Gastroesophageal sphincter (tissue), 3 donors: ENCODE measurements at regions not wholly inside any gene's neighbourhood (a gene's known extent, or its start where the extent isn't known, plus 50 kb on each side); places are given as distances from the start of the nearest gene placed in this dataset.

Experiments used
- CTCF ChIP-seq, 4 experiments: fragments of 200-600 bp in 2 of 4; fragments of 450-650 bp in 2 of 4; sonication (generic) in 1 of 4; IDR thresholded peaks; one replicate each; pipeline ENCODE4 v1.5.1; 2017 to 2019; ENCODE audit warnings: antibody characterized with exemption in 4 of 4, mild to moderate bottlenecking in 2 of 4, moderate library complexity in 2 of 4
- EP300 ChIP-seq: sonication (generic); formaldehyde crosslinking; IDR thresholded peaks from one replicate; pipeline ENCODE4 v1.6.1; 2017; ENCODE audit warnings: antibody characterized with exemption, mild to moderate bottlenecking
- POLR2A ChIP-seq, 2 donors: fragments of 450-650 bp; IDR thresholded peaks; one replicate each; pipeline ENCODE4 v1.6.1; 2017; ENCODE audit warnings: antibody characterized with exemption in 2 of 2, mild to moderate bottlenecking in 2 of 2, moderate library complexity in 1 of 2
- POLR2AphosphoS5 ChIP-seq: sonication (generic); formaldehyde crosslinking; IDR thresholded peaks from one replicate; pipeline ENCODE4 v1.6.1; 2017; ENCODE audit warnings: antibody characterized with exemption

GRCh38 chr6:167676666-167677421 is 149.9 kb upstream of the AFDN start:
- TF ChIP-seq EP300 (no peak), CTCF (IDR thresholded peaks at IDR 0.05) (no peak), POLR2AphosphoS5 (no peak), POLR2A (IDR thresholded peaks at IDR 0.05) (no peak)
